GM23248 (cell line): ENCODE measurements at regions not wholly inside any gene's neighbourhood (a gene's known extent, or its start where the extent isn't known, plus 50 kb on each side); places are given as distances from the start of the nearest gene placed in this dataset.

Experiments
- DNase-seq: peaks from one replicate; pipeline ENCODE4 v3.0.0-alpha.2; 2015
- H2AFZ ChIP-seq: fragments of 200-600 bp; sonication (generic); 2 replicates; pipeline ENCODE4 v1.6.1; 2016; ENCODE audit warnings: antibody characterized with exemption
- H3F3A ChIP-seq: fragments of 200-600 bp; sonication (generic); 2 replicates; pipeline ENCODE4 v1.6.1; 2016; ENCODE audit warnings: mild to moderate bottlenecking, antibody characterized with exemption, mixed run types; ENCODE audit not compliant: insufficient read depth
- H3K27ac ChIP-seq: fragments of 200-600 bp; sonication (generic); 2 replicates; pipeline ENCODE4 v1.5.1; 2016; ENCODE audit warnings: mild to moderate bottlenecking
- H3K27me3 ChIP-seq: fragments of 200-600 bp; sonication (generic); replicated peaks from 2 replicates; pipeline ENCODE4 v1.6.1; 2016; ENCODE audit warnings: mild to moderate bottlenecking; ENCODE audit not compliant: insufficient read depth
- H3K36me3 ChIP-seq: fragments of 200-600 bp; sonication (generic); 2 replicates; pipeline ENCODE4 v1.6.1; 2016; ENCODE audit warnings: low read depth, mild to moderate bottlenecking
- H3K4me1 ChIP-seq: fragments of 200-600 bp; sonication (generic); 2 replicates; pipeline ENCODE4 v1.6.1; 2016; ENCODE audit warnings: mild to moderate bottlenecking; ENCODE audit not compliant: insufficient read depth
- H3K4me2 ChIP-seq: fragments of 200-600 bp; sonication (generic); one replicate; pipeline ENCODE4 v1.6.1; 2016; ENCODE audit warnings: mild to moderate bottlenecking; ENCODE audit not compliant: unreplicated experiment
- H3K4me3 ChIP-seq: fragments of 200-600 bp; sonication (generic); 2 replicates; pipeline ENCODE4 v1.5.1; 2016; ENCODE audit warnings: mild to moderate bottlenecking
- H3K79me2 ChIP-seq: fragments of 200-600 bp; sonication (generic); 2 replicates; pipeline ENCODE4 v1.6.1; 2016; ENCODE audit warnings: mild to moderate bottlenecking; ENCODE audit not compliant: insufficient read depth
- H3K9ac ChIP-seq: fragments of 200-600 bp; sonication (generic); 2 replicates; pipeline ENCODE4 v1.6.1; 2016; ENCODE audit warnings: mild to moderate bottlenecking
- H3K9me2 ChIP-seq: fragments of 200-600 bp; sonication (generic); 2 replicates; pipeline ENCODE4 v1.6.1; 2016; ENCODE audit warnings: mixed run types, mild to moderate bottlenecking, moderate library complexity; ENCODE audit not compliant: insufficient read depth
- H3K9me3 ChIP-seq: fragments of 200-600 bp; sonication (generic); one replicate; pipeline ENCODE4 v1.6.1; 2017; ENCODE audit warnings: low read depth
- H4K20me1 ChIP-seq: fragments of 200-600 bp; sonication (generic); 2 replicates; pipeline ENCODE4 v1.6.0; 2016; ENCODE audit not compliant: insufficient read depth
- EZH2 ChIP-seq: fragments of 200-600 bp; sonication (generic); IDR thresholded peaks from 2 replicates; pipeline ENCODE4 v1.6.1; 2018; ENCODE audit warnings: antibody characterized with exemption, mild to moderate bottlenecking; ENCODE audit not compliant: insufficient read depth, poor library complexity, severe bottlenecking
- EZH2phosphoT487 ChIP-seq: fragments of 200-600 bp; sonication (generic); IDR thresholded peaks from 2 replicates; pipeline ENCODE4 v1.6.1; 2018; ENCODE audit warnings: antibody characterized with exemption, moderate library complexity, mild to moderate bottlenecking, low read depth; ENCODE audit not compliant: insufficient read depth
- WGBS, 2 experiments: methylation state at CpG; one replicate each; pipeline ENCODE4 v1.1.6; 2015 to 2017; ENCODE audit warnings: low lambda C conversion rate in 2 of 2, low coverage in 1 of 2; ENCODE audit errors: missing lambda C conversion rate in 2 of 2; 5-methylcytosine and 5-hydroxymethylcytosine counted together
- in situ Hi-C: fragments of 300-500 bp; cut with MboI; formaldehyde crosslinking; loops from 2 replicates; pipeline ENCODE4 v1.15.0; 2020

DNA sequence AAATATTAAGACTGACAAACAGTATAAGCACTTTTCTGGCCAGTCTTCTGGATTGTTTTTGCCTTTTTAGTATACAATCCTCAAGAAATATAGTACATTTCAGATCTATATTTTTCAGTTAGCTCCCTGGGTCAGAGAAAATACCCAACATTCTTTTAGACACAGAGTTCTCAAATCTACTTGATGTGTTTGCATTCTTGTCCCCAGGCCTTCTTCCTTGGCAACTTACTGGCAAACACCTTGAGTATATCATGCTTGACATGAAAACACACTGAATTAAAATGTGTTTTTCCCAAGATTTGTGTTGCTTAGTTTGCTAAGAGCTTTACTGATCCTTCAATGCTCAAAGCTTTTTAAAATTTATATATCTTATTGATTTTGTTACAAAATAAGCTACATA, 1413.1 kb upstream of the CDH9 start:
- Histone ChIP-seq H4K20me1 (no peaks in the 10 kb centered on the region), H3K9me2 (no peaks in the 10 kb centered on the region), H3K9me3 (no peaks in the 10 kb centered on the region), H3K27me3 (no peaks in the 10 kb centered on the region), H3F3A (no peaks in the 10 kb centered on the region), H3K79me2 (no peaks in the 10 kb centered on the region), H3K27ac (no peak overlapping the region), H3K4me3 (no peak overlapping the region), H3K4me2 (no peak overlapping the region), H3K4me1 (no peaks in the 10 kb centered on the region), H2AFZ (no peak overlapping the region), H3K9ac (no peak overlapping the region), H3K36me3 (no peaks in the 10 kb centered on the region)
- in situ Hi-C loops, result no loop called here
- no peak for DNase-seq
- TF ChIP-seq EZH2phosphoT487, result no peak
- TF ChIP-seq EZH2, result no peak

DNA sequence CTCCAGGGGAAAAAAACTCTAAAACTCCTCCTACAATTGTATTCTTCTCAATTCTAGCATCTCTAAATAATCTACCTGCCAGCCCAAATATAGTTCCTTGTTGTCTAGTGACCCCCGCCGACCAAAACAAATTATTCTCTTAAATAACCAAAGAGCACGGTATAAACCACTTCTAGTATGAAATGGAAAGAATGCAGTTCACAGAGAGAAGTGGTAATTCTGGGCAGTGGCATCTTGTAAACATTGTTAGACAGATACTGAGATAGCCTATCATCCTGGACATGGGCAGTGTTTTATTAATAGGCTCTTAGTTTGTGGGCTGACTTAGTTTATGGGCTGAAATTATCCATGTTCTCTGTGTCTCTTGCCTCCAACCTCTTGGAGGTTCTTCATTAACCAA, 1412.6 kb upstream of the CDH9 start:
- H3K9ac ChIP-seq, result no peak overlapping the region
- H2AFZ ChIP-seq, result no peak overlapping the region
- no peaks in the 10 kb centered on the region for H3K79me2 ChIP-seq
- H3K9me3 ChIP-seq, result no peaks in the 10 kb centered on the region
- H3K27me3 ChIP-seq, result no peaks in the 10 kb centered on the region
- H3K4me2 ChIP-seq, result no peak overlapping the region
- no peaks in the 10 kb centered on the region for H3K36me3 ChIP-seq
- in situ Hi-C loops, result no loop called here
- 4 to 6% methylated on average over 3 of the region's 3 CpGs for WGBS, 2 experiments
- no peak overlapping the region for H3K4me3 ChIP-seq
- H3K27ac ChIP-seq, result no peak overlapping the region
- TF ChIP-seq EZH2phosphoT487 (no peak), EZH2 (no peak)
- H3F3A ChIP-seq, result no peaks in the 10 kb centered on the region
- no peak for DNase-seq
- no peaks in the 10 kb centered on the region for H3K4me1 ChIP-seq
- H3K9me2 ChIP-seq, result no peaks in the 10 kb centered on the region
- no peaks in the 10 kb centered on the region for H4K20me1 ChIP-seq

GRCh38 chr5:28448791-28449190, 1410.4 kb upstream of the CDH9 start:
- WGBS, 2 experiments, result 6 to 17% methylated on average over 4 of the region's 4 CpGs
- Histone ChIP-seq H3K4me3 (no peak overlapping the region), H3K27me3 (no peaks in the 10 kb centered on the region), H3K36me3 (no peaks in the 10 kb centered on the region), H3K79me2 (no peaks in the 10 kb centered on the region), H3K4me1 (no peaks in the 10 kb centered on the region), H3K9me2 (no peaks in the 10 kb centered on the region), H3K9me3 (no peaks in the 10 kb centered on the region), H3F3A (no peaks in the 10 kb centered on the region), H3K4me2 (no peak overlapping the region), H4K20me1 (no peaks in the 10 kb centered on the region), H3K9ac (no peak overlapping the region), H3K27ac (no peak overlapping the region), H2AFZ (no peak overlapping the region)
- DNase-seq, result no peak
- in situ Hi-C loops, result no loop called here
- no peak for TF ChIP-seq EZH2phosphoT487
- TF ChIP-seq EZH2, result no peak

DNA sequence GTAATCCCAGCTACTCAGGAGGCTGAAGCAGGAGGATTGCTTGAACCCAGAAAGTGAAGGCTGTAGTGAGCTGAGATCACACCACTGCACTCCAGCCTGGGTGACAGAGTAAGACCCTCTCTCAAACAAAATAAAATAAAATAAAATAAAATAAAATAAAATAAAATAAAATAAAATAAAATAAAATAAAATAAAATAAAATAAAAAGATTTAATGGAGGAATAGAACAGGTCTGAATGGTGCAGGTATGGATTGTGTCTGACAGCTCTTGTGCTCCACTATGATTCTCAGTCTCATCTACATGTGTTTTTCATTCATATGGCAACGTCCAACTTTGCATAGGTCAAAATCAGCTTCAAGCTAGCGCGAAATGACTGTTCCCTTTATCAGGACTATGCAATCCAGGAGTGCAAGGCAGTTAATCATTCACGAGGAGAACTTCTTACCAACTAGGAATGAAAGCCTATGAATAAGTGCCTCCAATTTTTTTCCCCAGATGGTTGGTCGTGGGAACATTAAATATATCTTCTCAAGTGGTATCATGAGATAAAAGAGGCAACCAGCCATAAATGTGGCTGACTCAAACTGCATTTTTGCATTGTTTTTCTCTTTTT, 1392.3 kb upstream of the CDH9 start:
- in situ Hi-C loops, result no loop called here
- WGBS, 2 experiments, result 10 to 18% methylated on average over 5 of the region's 5 CpGs
- no peak for DNase-seq
- no peak for TF ChIP-seq EZH2phosphoT487
- TF ChIP-seq EZH2, result no peak
- Histone ChIP-seq H3K9me3 (no peaks in the 10 kb centered on the region), H3K4me2 (no peak overlapping the region), H3K27me3 (no peaks in the 10 kb centered on the region), H3K9ac (no peak overlapping the region), H3K4me3 (no peak overlapping the region), H3K27ac (no peak overlapping the region), H3F3A (no peaks in the 10 kb centered on the region), H2AFZ (no peak overlapping the region), H3K4me1 (no peaks in the 10 kb centered on the region), H3K79me2 (no peaks in the 10 kb centered on the region), H3K9me2 (no peaks in the 10 kb centered on the region), H3K36me3 (no peaks in the 10 kb centered on the region), H4K20me1 (no peaks in the 10 kb centered on the region)

- no peak overlapping the region for H3K27ac ChIP-seq
- no peaks in the 10 kb centered on the region for H3K27me3 ChIP-seq
- H4K20me1 ChIP-seq, result no peaks in the 10 kb centered on the region
- H3K9me2 ChIP-seq, result no peaks in the 10 kb centered on the region
- no peaks in the 10 kb centered on the region for H3F3A ChIP-seq
- no peak overlapping the region for H3K4me2 ChIP-seq
- H3K9ac ChIP-seq, result no peak overlapping the region
- H3K36me3 ChIP-seq, result no peaks in the 10 kb centered on the region
- no peaks in the 10 kb centered on the region for H3K79me2 ChIP-seq
- no peak overlapping the region for H2AFZ ChIP-seq
- no peak for TF ChIP-seq EZH2phosphoT487
- TF ChIP-seq EZH2, result no peak
- no peak for DNase-seq
- H3K4me3 ChIP-seq, result no peak overlapping the region
- H3K9me3 ChIP-seq, result no peaks in the 10 kb centered on the region
- 11 to 12% methylated on average over 3 of the region's 3 CpGs for WGBS, 2 experiments
- no peaks in the 10 kb centered on the region for H3K4me1 ChIP-seq
- in situ Hi-C loops, result no loop called here
Measured at GRCh38 chr5:28421141-28421540, 1382.8 kb upstream of the CDH9 start.
